ENCODE measurements at regions not wholly inside any gene's neighbourhood (a gene's known extent, or its start where the extent isn't known, plus 50 kb on each side); places are given as distances from the start of the nearest gene placed in this dataset.

GRCh38 chr18:22567794-22568193 is 150.1 kb upstream of the CTAGE1 start:
- H3K9me3 ChIP-seq (ENCODE audit: insufficient read depth, low read length): no peaks in the 10 kb centered on the region
- H3K27me3 ChIP-seq (ENCODE audit: low read length): no peaks in the 10 kb centered on the region
- no peak overlapping the region for H3K27ac ChIP-seq (ENCODE audit: low read depth, low read length)
- H3K9me2 ChIP-seq (replicated peaks; ENCODE audit: insufficient read depth, low read length): no peaks in the 10 kb centered on the region
- no peak overlapping the region for H3K4me3 ChIP-seq (ENCODE audit: insufficient read depth, low read length, poor library complexity, severe bottlenecking)
- no peaks in the 10 kb centered on the region for H4K20me1 ChIP-seq (ENCODE audit: low read depth, low read length)
- H3K4me2 ChIP-seq (ENCODE audit: low read depth, low read length, poor library complexity, severe bottlenecking): no peak overlapping the region
- H3K36me3 ChIP-seq (ENCODE audit: low read length): no peaks in the 10 kb centered on the region
- H3K9ac ChIP-seq (ENCODE audit: low read length): no peak overlapping the region
- H3F3A ChIP-seq (ENCODE audit: insufficient read depth): no peaks in the 10 kb centered on the region
- no peak overlapping the region for H2AFZ ChIP-seq (ENCODE audit: low read depth, low read length, severe bottlenecking)
- H3K79me2 ChIP-seq (ENCODE audit: insufficient read depth, low read length): no peaks in the 10 kb centered on the region
- TF ChIP-seq CTCF (IDR thresholded peaks at IDR 0.05; ENCODE audit: insufficient read depth, low read length, poor library complexity, severe bottlenecking) (no peak), EZH2phosphoT487 (conservative IDR thresholded peaks at IDR 0.05; ENCODE audit: low read length) (no peak)

GRCh38 chr18:22570492-22570891 is 152.8 kb upstream of the CTAGE1 start:
- Histone ChIP-seq H2AFZ (ENCODE audit: low read depth, low read length, severe bottlenecking) (no peak overlapping the region), H3F3A (ENCODE audit: insufficient read depth) (no peaks in the 10 kb centered on the region), H3K4me2 (ENCODE audit: low read depth, low read length, poor library complexity, severe bottlenecking) (no peak overlapping the region), H3K9ac (ENCODE audit: low read length) (no peak overlapping the region), H3K27ac (ENCODE audit: low read depth, low read length) (no peak overlapping the region), H3K36me3 (ENCODE audit: low read length) (no peaks in the 10 kb centered on the region), H4K20me1 (ENCODE audit: low read depth, low read length) (no peaks in the 10 kb centered on the region), H3K9me2 (replicated peaks; ENCODE audit: insufficient read depth, low read length) (no peaks in the 10 kb centered on the region), H3K9me3 (ENCODE audit: insufficient read depth, low read length) (no peaks in the 10 kb centered on the region), H3K4me3 (ENCODE audit: insufficient read depth, low read length, poor library complexity, severe bottlenecking) (no peak overlapping the region), H3K79me2 (ENCODE audit: insufficient read depth, low read length) (no peaks in the 10 kb centered on the region), H3K27me3 (ENCODE audit: low read length) (no peaks in the 10 kb centered on the region)
- no peak for TF ChIP-seq CTCF (IDR thresholded peaks at IDR 0.05; ENCODE audit: insufficient read depth, low read length, poor library complexity, severe bottlenecking)
- no peak for TF ChIP-seq EZH2phosphoT487 (conservative IDR thresholded peaks at IDR 0.05; ENCODE audit: low read length)

- TF ChIP-seq EZH2phosphoT487 (conservative IDR thresholded peaks at IDR 0.05; ENCODE audit: low read length) (no peak), CTCF (IDR thresholded peaks at IDR 0.05; ENCODE audit: insufficient read depth, low read length, poor library complexity, severe bottlenecking) (no peak)
- H3K36me3 ChIP-seq (ENCODE audit: low read length): no peaks in the 10 kb centered on the region
- H2AFZ ChIP-seq (ENCODE audit: low read depth, low read length, severe bottlenecking): no peak overlapping the region
- H3K27ac ChIP-seq (ENCODE audit: low read depth, low read length): no peak overlapping the region
- no peaks in the 10 kb centered on the region for H3K9me3 ChIP-seq (ENCODE audit: insufficient read depth, low read length)
- H3K27me3 ChIP-seq (ENCODE audit: low read length): no peaks in the 10 kb centered on the region
- H3K4me3 ChIP-seq (ENCODE audit: insufficient read depth, low read length, poor library complexity, severe bottlenecking): no peak overlapping the region
- H3K4me2 ChIP-seq (ENCODE audit: low read depth, low read length, poor library complexity, severe bottlenecking): no peak overlapping the region
- no peak overlapping the region for H3K9ac ChIP-seq (ENCODE audit: low read length)
- H3F3A ChIP-seq (ENCODE audit: insufficient read depth): no peaks in the 10 kb centered on the region
- no peaks in the 10 kb centered on the region for H4K20me1 ChIP-seq (ENCODE audit: low read depth, low read length)
- no peaks in the 10 kb centered on the region for H3K79me2 ChIP-seq (ENCODE audit: insufficient read depth, low read length)
- no peaks in the 10 kb centered on the region for H3K9me2 ChIP-seq (replicated peaks; ENCODE audit: insufficient read depth, low read length)
These were observed 154.6 kb upstream of the CTAGE1 start for GRCh38 chr18:22572341-22572740.
